Panc1 (cell line): ENCODE measurements at regions not wholly inside any gene's neighbourhood (a gene's known extent, or its start where the extent isn't known, plus 50 kb on each side); places are given as distances from the start of the nearest gene placed in this dataset.

ENCODE experiments used
- ATAC-seq: fragments of 200-7000 bp; cut with Tn5 transposase; 2 replicates; pipeline ENCODE4 v1.9.1; 2020; ENCODE audit warnings: mild to moderate bottlenecking, moderate library complexity
- BruUV-seq: library from RNA; stranded (reverse); fragments of 400-500 nt; replicated peaks from 2 replicates; lab custom pipeline; 2021; lab: Mats Ljungman, UMichigan
- CTCF ChIA-PET: fragments of 300-600 bp; sonication (Branson Sonifier 250); formaldehyde crosslinking; loops from one replicate; lab custom pipeline; 2022; ENCODE audit warnings: antibody characterized with exemption; lab: Charles Lee
- POLR2A ChIA-PET: fragments of 300-600 bp; sonication (Branson Sonifier 250); formaldehyde crosslinking; loops from one replicate; lab custom pipeline; 2022; ENCODE audit warnings: antibody characterized with exemption; lab: Charles Lee
- DNase-seq: peaks from one replicate; pipeline ENCODE4 v3.0.0-alpha.2; 2010; ENCODE audit warnings: low read depth, low spot score
- H3K27ac ChIP-seq: 2 replicates; pipeline ENCODE4 v1.5.1; 2011; ENCODE audit warnings: mild to moderate bottlenecking, low read length, inconsistent platforms
- H3K27me3 ChIP-seq: fragments of 200-500 bp; sonication (Bioruptor generic); 2 replicates; pipeline ENCODE4 v1.6.0; 2014; ENCODE audit warnings: low read length, inconsistent platforms; ENCODE audit not compliant: control insufficient read depth, insufficient read depth
- H3K36me3 ChIP-seq: fragments of 200-500 bp; sonication (Bioruptor generic); 2 replicates; pipeline ENCODE4 v1.5.1; 2014; ENCODE audit warnings: inconsistent platforms, mild to moderate bottlenecking, low read length, moderate library complexity; ENCODE audit not compliant: control insufficient read depth, insufficient read depth
- H3K4me1 ChIP-seq: 2 replicates; pipeline ENCODE4 v1.5.1; 2011; ENCODE audit warnings: inconsistent platforms, mild to moderate bottlenecking, low read length, moderate library complexity; ENCODE audit not compliant: control insufficient read depth, insufficient read depth
- H3K4me3 ChIP-seq, 2 experiments: 2 replicates each; pipeline ENCODE4 v1.5.1; 2011 to 2012; ENCODE audit warnings: low read depth in 2 of 2, low read length in 2 of 2, mild to moderate bottlenecking in 2 of 2, inconsistent platforms in 1 of 2, moderate library complexity in 1 of 2
- H3K9me3 ChIP-seq: fragments of 200-500 bp; sonication (Bioruptor generic); 2 replicates; pipeline ENCODE4 v1.5.1; 2014; ENCODE audit warnings: low read depth, mild to moderate bottlenecking, inconsistent platforms, low read length, moderate library complexity; ENCODE audit not compliant: control insufficient read depth, insufficient read depth
- POLR2AphosphoS5 ChIP-seq: IDR thresholded peaks from 2 replicates; pipeline ENCODE4 v1.6.1; 2012; ENCODE audit warnings: mild to moderate bottlenecking, low read depth, low read length, moderate library complexity
- SIN3A ChIP-seq: IDR thresholded peaks from 2 replicates; pipeline ENCODE4 v1.6.1; 2012; ENCODE audit warnings: low read depth, mild to moderate bottlenecking, low read length, moderate library complexity, borderline replicate concordance; ENCODE audit not compliant: insufficient read depth
- TCF7L2 ChIP-seq: IDR thresholded peaks from 2 replicates; pipeline ENCODE4 v1.6.1; 2011; ENCODE audit warnings: mild to moderate bottlenecking, low read depth, low read length, inconsistent platforms
- in situ Hi-C: cut with HindIII; loops from 2 replicates; pipeline ENCODE4 v1.10.0; 2016; ENCODE audit warnings: low sequenced_read_pairs, low pct_unique_long_range_greater_than_20kb
- intact Hi-C: fragments of 100-400 bp; cut with micrococcal nuclease; formaldehyde crosslinking; loops from one replicate; pipeline ENCODE4 v1.10.0; 2022; ENCODE audit not compliant: unreplicated experiment
- TF ChIP-seq, protein P1 (sequence below), 2 experiments: IDR thresholded peaks; 2 replicates each; pipeline ENCODE4 v1.6.1; 2011 to 2012; ENCODE audit warnings: low read depth in 2 of 2, control low read depth in 1 of 2, low read length in 1 of 2, mild to moderate bottlenecking in 1 of 2, moderate library complexity in 1 of 2; ENCODE audit not compliant: insufficient read depth in 1 of 2
- TF ChIP-seq, protein P2 (sequence below): fragments of 450-650 bp; IDR thresholded peaks from 2 replicates; pipeline ENCODE4 v1.5.1; 2017; ENCODE audit warnings: mild to moderate bottlenecking

DNA sequence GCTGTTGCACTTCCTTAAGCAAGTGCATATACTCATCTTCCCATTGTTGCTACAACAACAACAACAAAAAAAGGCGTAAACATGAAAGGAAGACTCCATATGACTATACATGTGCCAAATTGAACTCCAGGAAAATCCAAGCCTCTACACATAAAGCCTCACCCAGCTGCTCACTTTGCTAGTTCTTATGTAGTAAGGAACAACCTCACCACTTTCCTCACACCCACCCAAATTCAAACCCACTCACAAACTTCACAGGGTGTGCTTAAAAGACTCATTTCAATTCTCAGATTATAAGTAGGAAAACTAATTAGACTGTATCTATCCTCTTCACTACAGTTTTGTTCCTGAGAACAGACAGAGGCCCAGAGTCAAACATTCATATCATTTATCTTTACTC is 671.1 kb upstream of the INTU start:
- no peak for DNase-seq
- Histone ChIP-seq H3K27me3 (no peaks in the 10 kb centered on the region), H3K27ac (no peak overlapping the region), H3K9me3 (no peaks in the 10 kb centered on the region), H3K4me1 (no peaks in the 10 kb centered on the region), H3K36me3 (no peaks in the 10 kb centered on the region), H3K4me3 (no peak overlapping the region)
- TF ChIP-seq, protein P1, sequence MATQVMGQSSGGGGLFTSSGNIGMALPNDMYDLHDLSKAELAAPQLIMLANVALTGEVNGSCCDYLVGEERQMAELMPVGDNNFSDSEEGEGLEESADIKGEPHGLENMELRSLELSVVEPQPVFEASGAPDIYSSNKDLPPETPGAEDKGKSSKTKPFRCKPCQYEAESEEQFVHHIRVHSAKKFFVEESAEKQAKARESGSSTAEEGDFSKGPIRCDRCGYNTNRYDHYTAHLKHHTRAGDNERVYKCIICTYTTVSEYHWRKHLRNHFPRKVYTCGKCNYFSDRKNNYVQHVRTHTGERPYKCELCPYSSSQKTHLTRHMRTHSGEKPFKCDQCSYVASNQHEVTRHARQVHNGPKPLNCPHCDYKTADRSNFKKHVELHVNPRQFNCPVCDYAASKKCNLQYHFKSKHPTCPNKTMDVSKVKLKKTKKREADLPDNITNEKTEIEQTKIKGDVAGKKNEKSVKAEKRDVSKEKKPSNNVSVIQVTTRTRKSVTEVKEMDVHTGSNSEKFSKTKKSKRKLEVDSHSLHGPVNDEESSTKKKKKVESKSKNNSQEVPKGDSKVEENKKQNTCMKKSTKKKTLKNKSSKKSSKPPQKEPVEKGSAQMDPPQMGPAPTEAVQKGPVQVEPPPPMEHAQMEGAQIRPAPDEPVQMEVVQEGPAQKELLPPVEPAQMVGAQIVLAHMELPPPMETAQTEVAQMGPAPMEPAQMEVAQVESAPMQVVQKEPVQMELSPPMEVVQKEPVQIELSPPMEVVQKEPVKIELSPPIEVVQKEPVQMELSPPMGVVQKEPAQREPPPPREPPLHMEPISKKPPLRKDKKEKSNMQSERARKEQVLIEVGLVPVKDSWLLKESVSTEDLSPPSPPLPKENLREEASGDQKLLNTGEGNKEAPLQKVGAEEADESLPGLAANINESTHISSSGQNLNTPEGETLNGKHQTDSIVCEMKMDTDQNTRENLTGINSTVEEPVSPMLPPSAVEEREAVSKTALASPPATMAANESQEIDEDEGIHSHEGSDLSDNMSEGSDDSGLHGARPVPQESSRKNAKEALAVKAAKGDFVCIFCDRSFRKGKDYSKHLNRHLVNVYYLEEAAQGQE (IDR thresholded peaks at IDR 0.05; ENCODE audit: insufficient read depth in 1 of 2, low read depth in 2 of 2, low read length in 1 of 2) = no peak
- TF ChIP-seq, protein P2, sequence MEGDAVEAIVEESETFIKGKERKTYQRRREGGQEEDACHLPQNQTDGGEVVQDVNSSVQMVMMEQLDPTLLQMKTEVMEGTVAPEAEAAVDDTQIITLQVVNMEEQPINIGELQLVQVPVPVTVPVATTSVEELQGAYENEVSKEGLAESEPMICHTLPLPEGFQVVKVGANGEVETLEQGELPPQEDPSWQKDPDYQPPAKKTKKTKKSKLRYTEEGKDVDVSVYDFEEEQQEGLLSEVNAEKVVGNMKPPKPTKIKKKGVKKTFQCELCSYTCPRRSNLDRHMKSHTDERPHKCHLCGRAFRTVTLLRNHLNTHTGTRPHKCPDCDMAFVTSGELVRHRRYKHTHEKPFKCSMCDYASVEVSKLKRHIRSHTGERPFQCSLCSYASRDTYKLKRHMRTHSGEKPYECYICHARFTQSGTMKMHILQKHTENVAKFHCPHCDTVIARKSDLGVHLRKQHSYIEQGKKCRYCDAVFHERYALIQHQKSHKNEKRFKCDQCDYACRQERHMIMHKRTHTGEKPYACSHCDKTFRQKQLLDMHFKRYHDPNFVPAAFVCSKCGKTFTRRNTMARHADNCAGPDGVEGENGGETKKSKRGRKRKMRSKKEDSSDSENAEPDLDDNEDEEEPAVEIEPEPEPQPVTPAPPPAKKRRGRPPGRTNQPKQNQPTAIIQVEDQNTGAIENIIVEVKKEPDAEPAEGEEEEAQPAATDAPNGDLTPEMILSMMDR = no peak
- TF ChIP-seq TCF7L2 (no peak), SIN3A (no peak), POLR2AphosphoS5 (no peak)
- in situ Hi-C loops = no loop called here
- BruUV-seq = no TSS peak
- intact Hi-C loops = no loop called here
- POLR2A ChIA-PET = no interaction called here
- no peak for ATAC-seq
- CTCF ChIA-PET = no interaction called here

DNA sequence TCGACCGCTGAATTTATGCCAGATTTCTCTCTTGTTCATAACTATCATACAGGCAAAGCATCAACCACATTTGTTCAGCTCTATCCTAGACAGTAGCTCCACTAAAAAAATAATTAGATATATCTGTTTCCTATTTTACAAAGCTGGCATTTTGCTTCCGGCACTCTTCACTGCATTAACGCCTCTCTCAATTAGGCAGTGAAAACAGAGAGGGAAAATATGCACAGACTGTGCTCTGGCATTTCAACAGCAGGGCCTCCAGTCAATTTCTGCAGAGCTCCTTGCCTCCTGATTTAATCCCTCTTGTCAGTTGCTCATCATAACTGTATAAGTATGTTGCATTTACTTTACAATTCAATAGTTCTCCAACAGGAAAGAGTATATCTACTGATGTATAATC is 666.9 kb upstream of the INTU start:
- BruUV-seq = no TSS peak
- ChIA-PET CTCF (no interaction called here), POLR2A (no interaction called here)
- intact Hi-C loops (no loop called here), in situ Hi-C loops (no loop called here)
- ATAC-seq = no peak
- Histone ChIP-seq H3K4me1 (no peaks in the 10 kb centered on the region), H3K9me3 (no peaks in the 10 kb centered on the region), H3K36me3 (no peaks in the 10 kb centered on the region), H3K27me3 (no peaks in the 10 kb centered on the region), H3K4me3 (no peak overlapping the region), H3K27ac (no peak overlapping the region)
- DNase-seq = no peak
- no peak for TF ChIP-seq POLR2AphosphoS5
- no peak for TF ChIP-seq SIN3A
- no peak for TF ChIP-seq TCF7L2

DNA sequence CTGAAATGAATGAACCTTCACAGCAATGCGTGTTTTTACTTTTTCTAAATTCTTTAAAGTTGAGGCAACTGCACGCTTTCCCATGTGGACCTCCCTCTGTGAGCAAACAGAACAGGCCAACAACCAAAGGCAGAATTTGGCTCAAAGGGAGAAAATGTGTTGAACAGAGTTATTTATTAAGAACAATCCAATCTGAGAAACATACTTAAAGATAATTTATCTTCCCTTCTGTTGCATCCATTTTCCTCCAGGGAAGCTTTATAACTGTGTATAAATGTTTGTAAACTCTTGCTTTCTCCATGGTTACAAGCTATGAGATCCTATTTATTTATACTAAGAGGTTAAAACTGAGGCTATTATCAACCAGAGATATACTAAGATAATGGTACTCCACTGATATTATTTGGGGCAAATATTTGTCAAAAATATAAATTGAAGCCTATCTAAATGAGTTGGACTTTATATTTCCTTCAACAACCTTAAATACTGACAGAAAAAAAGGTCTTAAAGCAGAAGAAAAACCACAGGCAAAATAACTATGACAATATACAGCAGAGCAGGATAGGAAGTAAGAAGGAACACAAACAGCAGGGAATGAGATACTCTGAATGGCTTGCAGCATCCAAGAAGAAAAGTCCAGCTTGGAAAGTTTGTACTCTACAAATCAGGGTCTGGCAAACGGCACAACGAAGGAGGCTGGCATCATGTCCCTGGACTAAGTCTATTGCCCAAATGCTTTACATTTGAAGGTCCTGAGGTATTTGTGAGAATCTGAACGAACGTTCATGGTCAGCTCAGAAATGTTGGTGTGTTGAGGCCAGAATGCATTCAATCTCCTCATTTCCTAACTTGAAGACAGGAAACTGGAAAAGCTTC is 663.2 kb upstream of the INTU start:
- BruUV-seq = no TSS peak
- H3K9me3 ChIP-seq = no peaks in the 10 kb centered on the region
- ChIA-PET CTCF (no interaction called here), POLR2A (no interaction called here)
- in situ Hi-C loops = no loop called here
- no peak overlapping the region for H3K27ac ChIP-seq
- TF ChIP-seq SIN3A = no peak
- no peak for TF ChIP-seq POLR2AphosphoS5
- no peak for TF ChIP-seq TCF7L2
- TF ChIP-seq, protein P2 = no peak
- TF ChIP-seq, protein P1 (IDR thresholded peaks at IDR 0.05; ENCODE audit: insufficient read depth in 1 of 2, low read depth in 2 of 2, low read length in 1 of 2) = no peak
- H3K4me1 ChIP-seq = no peaks in the 10 kb centered on the region
- no peaks in the 10 kb centered on the region for H3K27me3 ChIP-seq
- DNase-seq (no peak), ATAC-seq (no peak)
- no peak overlapping the region for H3K4me3 ChIP-seq
- H3K36me3 ChIP-seq = no peaks in the 10 kb centered on the region
- intact Hi-C loops = no loop called here
